Thymus (tissue), 11 donors: ENCODE measurements at regions not wholly inside any gene's neighbourhood (a gene's known extent, or its start where the extent isn't known, plus 50 kb on each side); places are given as distances from the start of the nearest gene placed in this dataset.
"Not testable (repeated sequence)": the region's sequence is repeated elsewhere in the genome, so short reads cannot be mapped to it uniquely, and the experiment has no call there.

Experiments used
- DNase-seq, 9 donors: peaks; one replicate each; pipeline ENCODE4 v3.0.0-alpha.2; 2013; ENCODE audit warnings: low spot score in 9 of 9, low read depth in 6 of 9, missing footprints in 1 of 9
- H3K27ac ChIP-seq, 2 donors: one replicate each; pipeline ENCODE4 v1.5.1; 2013; ENCODE audit warnings: control low read depth in 1 of 2, low read depth in 1 of 2, low read length in 1 of 2, mild to moderate bottlenecking in 1 of 2, moderate library complexity in 1 of 2
- H3K27me3 ChIP-seq, 2 donors: one replicate each; pipeline ENCODE4 v1.5.1; 2013; ENCODE audit warnings: low read length in 1 of 2; ENCODE audit not compliant: control insufficient read depth in 2 of 2, insufficient read depth in 1 of 2
- H3K36me3 ChIP-seq, 2 donors: one replicate each; pipeline ENCODE4 v1.5.1; 2013; ENCODE audit warnings: low read length in 1 of 2, mild to moderate bottlenecking in 1 of 2, moderate library complexity in 1 of 2; ENCODE audit not compliant: control insufficient read depth in 2 of 2, insufficient read depth in 2 of 2
- H3K4me1 ChIP-seq, 2 donors: one replicate each; pipeline ENCODE4 v1.5.1; 2013; ENCODE audit warnings: low read length in 2 of 2; ENCODE audit not compliant: control insufficient read depth in 2 of 2, insufficient read depth in 2 of 2
- H3K4me3 ChIP-seq, 2 donors: one replicate each; pipeline ENCODE4 v1.5.1; 2013; ENCODE audit warnings: low read length in 2 of 2, control low read depth in 1 of 2, mild to moderate bottlenecking in 1 of 2
- H3K9me3 ChIP-seq, 2 donors: one replicate each; pipeline ENCODE4 v1.5.1; 2013; ENCODE audit warnings: low read length in 1 of 2, mild to moderate bottlenecking in 1 of 2; ENCODE audit not compliant: control insufficient read depth in 2 of 2, insufficient read depth in 1 of 2
- WGBS: extraction: QIAGEN DNeasy Blood & Tissue Kit; methylation state at CpG from one replicate; pipeline ENCODE4 v1.1.7; 2013; 5-methylcytosine and 5-hydroxymethylcytosine counted together
- donor health status: healthy.

DNA sequence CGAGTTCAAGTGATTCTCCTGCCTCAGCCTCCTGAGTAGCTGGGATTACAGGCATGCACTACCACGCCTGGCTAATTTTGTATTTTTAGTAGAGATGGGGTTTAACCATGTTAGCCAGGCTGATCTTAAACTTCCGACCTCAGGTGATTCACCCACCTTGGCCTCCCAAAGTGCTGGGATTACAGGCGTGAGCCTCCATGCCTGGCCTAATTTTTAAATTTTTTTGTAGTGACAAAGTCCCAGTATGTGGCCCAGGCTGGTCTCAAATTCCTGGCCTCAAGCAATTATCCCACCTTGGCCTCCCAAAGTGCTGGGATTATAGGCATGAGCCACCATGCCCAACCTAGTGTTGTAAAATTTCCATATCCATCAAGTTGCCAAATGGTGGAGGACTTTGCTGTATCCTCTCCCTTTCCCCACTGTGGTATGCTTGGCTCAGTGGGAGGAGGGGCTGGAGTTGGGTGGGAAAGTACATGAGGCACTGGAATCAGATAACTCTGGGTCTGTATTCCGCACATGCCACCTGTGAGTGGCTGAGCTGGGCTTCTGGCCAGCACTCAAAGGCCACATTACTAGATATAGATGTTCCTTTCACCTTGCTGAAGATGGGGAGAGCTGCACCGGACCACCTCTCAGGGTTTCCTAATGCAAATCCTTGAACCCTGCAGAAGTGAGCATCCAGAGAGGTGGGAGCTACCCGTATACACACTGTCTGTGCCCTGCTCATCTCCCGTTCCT lies 252.6 kb downstream of the GOLGA6L6 start:
- H3K9me3 ChIP-seq = peaks cover 3 to 17% of the 10 kb centered on the region in 2 donors
- 87% methylated on average over 8 of the region's 8 CpGs for WGBS
- not testable (repeated sequence) for DNase-seq, H3K4me1 ChIP-seq, H3K27ac ChIP-seq, H3K36me3 ChIP-seq, H3K4me3 ChIP-seq, H3K27me3 ChIP-seq

DNA sequence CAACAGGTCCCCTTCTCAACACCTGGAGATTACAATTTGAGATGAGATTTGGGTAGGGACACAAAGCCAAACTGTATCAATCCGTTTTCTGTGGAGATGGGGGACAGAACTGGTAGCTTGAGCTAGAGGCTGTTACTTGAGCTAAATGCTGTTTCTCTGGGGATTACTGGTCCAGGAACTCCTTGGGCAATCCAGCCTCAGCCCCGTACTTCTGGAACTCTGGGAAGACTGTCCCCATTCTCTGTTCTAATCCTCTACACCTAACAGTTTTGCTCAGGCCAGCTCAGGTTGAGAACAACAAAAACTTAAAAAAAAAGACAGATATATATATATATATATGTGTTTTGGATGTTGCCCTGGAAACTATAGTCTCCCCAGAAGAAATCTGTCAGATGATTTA lies 255.0 kb downstream of the GOLGA6L6 start:
- H3K36me3 ChIP-seq, H3K4me3 ChIP-seq, DNase-seq, H3K27me3 ChIP-seq, H3K27ac ChIP-seq, H3K4me1 ChIP-seq: not testable (repeated sequence)
- WGBS = 66% methylated on average over 2 of the region's 2 CpGs
- peaks cover 4 to 26% of the 10 kb centered on the region in 2 donors for H3K9me3 ChIP-seq

DNA sequence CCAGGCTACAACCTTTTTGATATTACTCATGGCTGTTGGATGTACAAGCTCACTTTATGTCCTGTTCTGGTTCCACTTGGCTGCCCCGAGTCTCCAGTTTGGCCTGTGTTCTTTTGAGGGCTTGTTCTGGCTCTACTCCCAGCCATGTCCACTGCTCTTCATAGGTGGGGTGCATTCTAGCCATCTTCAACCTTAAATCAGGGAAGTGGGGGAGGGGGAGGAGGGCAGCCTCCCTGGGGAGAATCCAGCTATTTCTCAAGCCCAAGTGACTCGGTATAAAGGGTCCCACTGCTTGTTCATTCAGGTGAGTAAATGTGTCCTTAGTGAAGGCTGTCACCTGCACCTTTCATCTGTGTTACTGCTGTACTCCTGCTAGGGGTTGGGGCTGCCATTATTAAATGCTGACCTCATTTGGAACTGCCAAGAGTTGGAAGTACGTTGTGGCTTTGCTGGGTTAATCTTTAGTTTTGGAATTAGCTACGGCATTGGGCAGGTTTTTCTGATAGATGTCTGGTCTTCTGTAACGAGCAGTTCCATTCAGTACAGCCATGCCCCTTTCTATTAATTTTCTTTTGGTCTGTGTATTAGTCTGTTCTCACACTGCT lies 255.8 kb downstream of the GOLGA6L6 start:
- DNase-seq = not testable (repeated sequence)

DNA sequence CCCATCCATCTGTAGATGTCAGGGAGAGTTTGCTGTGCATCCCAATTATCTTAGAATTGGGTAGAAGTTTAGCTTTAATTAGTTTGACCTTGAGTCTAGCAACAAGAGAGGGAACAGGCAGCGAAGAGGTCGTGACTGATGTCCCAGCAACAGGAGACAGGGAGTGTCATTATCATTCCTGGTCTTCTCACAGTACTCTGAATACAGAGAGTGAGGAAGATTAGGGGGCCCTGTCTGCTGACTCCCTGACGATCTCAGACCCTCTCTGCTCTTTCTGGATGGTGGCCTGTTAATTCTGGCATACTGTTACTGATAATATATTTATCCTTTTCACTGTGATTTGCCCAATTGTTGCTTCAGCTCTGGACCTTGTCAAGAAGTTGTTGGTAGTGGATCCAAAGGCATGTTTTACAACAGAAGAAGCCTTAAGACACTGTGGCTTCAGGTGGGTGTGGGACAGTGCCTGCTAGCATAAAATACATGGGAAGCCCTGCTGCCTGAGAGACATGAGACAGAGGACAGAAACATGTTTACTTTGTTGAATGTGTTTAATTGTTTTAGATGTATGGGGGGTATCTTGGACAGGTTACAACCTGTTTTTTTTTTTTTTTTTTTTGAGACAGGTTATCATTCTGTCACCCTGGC lies 256.6 kb downstream of the GOLGA6L6 start:
- not testable (repeated sequence) for H3K4me3 ChIP-seq, H3K27me3 ChIP-seq, H3K4me1 ChIP-seq, DNase-seq, H3K27ac ChIP-seq, H3K36me3 ChIP-seq
- H3K9me3 ChIP-seq = peaks cover 9 to 39% of the 10 kb centered on the region in 2 donors
- WGBS = 61% methylated on average over 3 of the region's 3 CpGs

More for the DNA sequence above, 255.8 kb downstream of the GOLGA6L6 start:
- WGBS = 71% methylated on average over 5 of the region's 5 CpGs
- H3K9me3 ChIP-seq = peaks cover 8 to 33% of the 10 kb centered on the region in 2 donors
- not testable (repeated sequence) for H3K27ac ChIP-seq, H3K36me3 ChIP-seq, H3K4me1 ChIP-seq, H3K27me3 ChIP-seq, H3K4me3 ChIP-seq

DNA sequence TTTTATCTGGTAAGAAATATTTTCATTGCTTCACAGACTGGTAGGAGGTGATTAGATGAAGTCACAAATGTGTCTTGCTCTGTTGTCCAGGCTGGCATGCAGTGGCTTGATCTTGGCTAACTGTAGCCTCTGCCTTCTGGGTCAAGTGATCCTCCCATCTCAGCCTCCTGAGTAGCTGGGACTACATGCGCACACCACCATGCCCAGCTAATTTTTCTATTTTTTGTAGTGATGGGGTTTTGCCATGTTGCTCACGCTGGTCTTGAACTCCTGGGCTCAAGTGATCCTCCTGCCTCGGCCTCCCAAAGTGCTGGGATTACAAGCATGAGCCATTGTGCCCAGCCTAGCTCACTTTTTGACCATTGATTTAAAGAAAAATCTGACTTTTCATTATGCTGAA lies 257.9 kb downstream of the GOLGA6L6 start:
- WGBS = 63% methylated on average over 3 of the region's 3 CpGs
- not testable (repeated sequence) for H3K4me1 ChIP-seq, H3K27me3 ChIP-seq, DNase-seq, H3K4me3 ChIP-seq, H3K27ac ChIP-seq, H3K36me3 ChIP-seq
- peaks cover 7 to 32% of the 10 kb centered on the region in 2 donors for H3K9me3 ChIP-seq

DNA sequence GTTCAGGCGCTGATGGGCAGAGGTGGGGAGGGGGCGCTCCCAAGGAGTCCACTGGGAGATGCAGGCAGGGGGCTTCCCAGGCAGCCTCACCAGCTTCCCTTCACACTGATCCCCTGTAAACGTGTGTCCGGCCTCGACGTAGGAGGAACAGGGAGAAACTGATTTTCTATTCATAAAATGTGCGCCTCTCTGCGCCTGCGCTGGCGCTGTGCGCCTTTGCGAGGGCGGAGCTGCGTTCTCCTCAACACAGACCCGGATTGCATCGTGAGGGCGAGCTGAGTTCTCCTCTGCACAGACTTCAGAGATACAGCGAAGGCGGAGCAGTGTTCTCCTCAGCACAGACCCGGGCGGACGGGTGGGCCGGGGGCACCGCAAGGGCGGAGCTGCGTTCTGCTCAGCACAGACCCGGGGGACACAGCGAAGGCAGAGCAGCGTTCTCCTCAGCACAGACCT lies 259.1 kb downstream of the GOLGA6L6 start:
- H3K9me3 ChIP-seq = peaks cover 7 to 33% of the 10 kb centered on the region in 2 donors
- WGBS = 88% methylated on average over 29 of the region's 29 CpGs
- H3K4me1 ChIP-seq, DNase-seq, H3K4me3 ChIP-seq, H3K27me3 ChIP-seq, H3K36me3 ChIP-seq, H3K27ac ChIP-seq: not testable (repeated sequence)

DNA sequence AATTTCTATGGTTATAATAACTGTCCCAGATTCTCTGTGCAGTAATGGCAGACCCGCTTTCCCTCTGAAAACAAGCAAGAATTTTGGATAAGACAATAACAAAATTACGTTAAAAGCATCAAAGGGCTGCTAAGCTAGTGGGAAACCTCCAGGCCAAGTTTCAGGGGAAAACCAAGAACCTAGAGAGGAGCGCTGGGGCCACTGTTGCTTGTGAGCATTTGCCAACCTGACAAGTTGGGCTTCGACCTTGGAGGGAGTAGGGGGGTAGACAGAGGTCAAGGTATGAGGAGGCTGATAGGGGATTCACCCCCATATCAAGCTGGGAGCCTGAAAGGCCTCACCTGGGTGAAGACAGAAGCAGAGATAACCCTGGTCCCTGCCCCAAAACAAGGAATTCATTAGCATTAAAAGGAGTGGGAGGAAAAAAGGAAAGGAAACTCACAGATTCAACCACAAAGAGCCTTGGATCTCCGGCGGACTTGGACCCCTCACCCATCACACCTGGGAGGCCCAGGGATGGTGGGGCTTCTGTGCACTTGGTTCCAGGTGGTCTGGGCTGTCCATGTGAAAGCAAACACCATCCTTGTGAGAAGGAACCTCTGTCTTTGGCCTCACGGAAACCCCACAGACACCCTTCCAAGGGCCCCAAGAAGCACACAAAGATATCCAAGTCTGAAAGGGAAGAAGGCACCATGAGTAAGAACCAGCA lies 259.9 kb downstream of the GOLGA6L6 start:
- not testable (repeated sequence) for DNase-seq, H3K4me3 ChIP-seq, H3K27me3 ChIP-seq, H3K4me1 ChIP-seq, H3K36me3 ChIP-seq, H3K27ac ChIP-seq
- 84% methylated on average over 7 of the region's 7 CpGs for WGBS
- peaks cover 9 to 38% of the 10 kb centered on the region in 2 donors for H3K9me3 ChIP-seq

DNA sequence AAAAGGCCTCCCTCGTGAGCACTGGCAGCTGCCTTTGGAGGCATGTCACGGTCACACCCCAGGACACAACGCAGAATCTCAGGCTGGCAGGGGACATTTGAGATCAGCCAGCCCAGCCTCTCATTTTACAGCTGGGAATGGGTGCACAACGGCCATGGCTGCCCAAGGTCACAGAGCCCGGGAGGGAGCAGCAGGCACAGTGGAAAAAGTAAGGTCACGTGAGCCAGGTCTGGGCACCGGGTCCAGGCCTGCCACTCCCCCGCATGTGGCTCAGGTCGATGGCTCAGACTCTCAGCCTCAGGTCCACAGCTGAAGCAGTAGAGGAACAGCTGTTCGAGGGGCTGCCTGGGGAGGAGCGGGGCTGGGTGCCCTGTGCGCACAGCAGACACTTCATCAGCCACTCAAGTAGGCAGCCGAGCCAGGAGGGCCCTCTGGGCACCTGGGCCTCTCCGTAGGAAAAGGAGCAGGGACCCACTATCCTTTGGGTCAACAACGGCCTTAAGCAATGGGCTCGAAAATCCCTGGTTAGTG lies 260.6 kb downstream of the GOLGA6L6 start:
- DNase-seq = no peak

More for the DNA sequence above, 260.6 kb downstream of the GOLGA6L6 start:
- WGBS = 89% methylated on average over 16 of the region's 16 CpGs
- no peak overlapping the region for H3K27ac ChIP-seq
- H3K4me1 ChIP-seq = no peaks in the 10 kb centered on the region
- H3K36me3 ChIP-seq = no peaks in the 10 kb centered on the region
- H3K27me3 ChIP-seq = no peaks in the 10 kb centered on the region
- H3K9me3 ChIP-seq = peaks cover 10 to 44% of the 10 kb centered on the region in 2 donors
- no peak overlapping the region for H3K4me3 ChIP-seq
